Fibroblast of skin of scalp (primary cell): ENCODE measurements at regions not wholly inside any gene's neighbourhood (a gene's known extent, or its start where the extent isn't known, plus 50 kb on each side); places are given as distances from the start of the nearest gene placed in this dataset.

Source experiments
- DNase-seq: peaks from one replicate; pipeline ENCODE4 v3.0.0-alpha.2; 2013

DNA sequence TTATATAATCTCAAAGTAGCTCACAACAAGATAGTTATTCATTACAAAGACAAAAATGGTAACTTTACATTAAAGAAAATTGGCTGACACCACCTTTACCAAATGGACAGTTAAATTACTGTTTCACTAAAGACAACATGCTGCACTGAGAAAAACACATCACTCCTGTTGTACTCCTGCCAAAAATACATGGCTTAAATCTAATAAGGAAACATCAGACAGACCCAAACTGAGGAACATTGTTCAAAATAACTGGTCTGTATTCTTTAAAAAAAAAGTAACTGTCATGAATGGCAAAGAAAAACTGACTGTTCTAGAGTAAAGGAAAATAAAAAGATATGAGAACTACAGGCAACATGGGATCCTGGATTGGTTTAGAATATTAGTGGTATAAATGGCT is 151.3 kb upstream of the DCN start:
- DNase-seq: no peak

DNA sequence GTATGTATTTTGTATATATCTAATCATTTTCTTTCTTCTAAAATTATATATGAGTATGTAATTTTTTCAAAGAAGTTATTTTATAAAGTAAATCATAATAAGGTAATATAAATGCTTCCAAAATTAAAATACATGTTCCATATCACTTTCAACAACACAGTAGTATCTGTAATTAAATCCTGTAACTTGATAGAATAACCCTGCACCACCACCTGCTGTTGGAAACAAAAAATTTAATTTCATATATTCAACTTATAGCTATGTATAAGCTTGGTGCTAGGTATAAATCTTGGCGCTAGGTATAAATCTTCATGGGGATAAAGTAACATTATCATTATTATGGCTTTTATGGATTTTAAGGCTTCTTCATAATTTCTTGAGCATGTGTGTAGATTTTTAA is 149.7 kb upstream of the DCN start:
- DNase-seq: peak; percentile 39

DNA sequence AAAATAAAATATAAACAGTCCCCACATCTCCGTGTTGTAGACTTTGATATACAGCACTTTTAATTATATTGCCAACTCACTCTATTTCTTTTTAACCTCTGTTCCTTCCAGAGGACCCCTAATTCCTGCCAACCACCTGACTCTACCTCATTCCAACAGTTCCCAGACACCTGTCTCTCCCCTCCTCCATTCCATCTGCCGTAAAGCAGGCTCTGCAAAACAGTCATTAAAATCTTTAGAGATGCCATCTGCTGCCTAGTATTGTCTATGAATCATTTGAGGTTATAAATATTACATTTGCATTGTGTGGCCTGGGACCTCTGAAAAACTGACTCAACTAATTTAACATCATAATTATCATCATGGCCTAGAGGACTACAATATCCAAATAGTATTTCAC is 148.8 kb upstream of the DCN start:
- no peak for DNase-seq

DNA sequence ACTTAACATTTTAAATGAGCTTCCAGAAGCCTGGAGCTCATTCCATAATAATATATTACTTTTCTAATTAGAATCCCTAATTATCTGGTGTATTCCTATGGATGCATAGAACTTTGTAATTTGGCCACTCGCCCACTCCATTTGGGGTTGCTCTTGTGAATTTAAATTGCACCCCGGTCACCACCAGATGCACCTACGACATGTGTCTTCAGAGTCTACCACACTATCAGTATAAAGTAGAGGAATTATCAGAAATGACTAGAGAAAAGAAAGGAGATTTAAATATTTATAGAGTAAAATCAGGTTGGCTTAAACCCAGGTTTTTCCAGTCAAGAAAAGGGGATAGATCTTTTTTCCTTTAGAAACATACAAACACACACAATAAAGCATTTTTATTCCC is 145.8 kb upstream of the DCN start:
- no peak for DNase-seq

DNA sequence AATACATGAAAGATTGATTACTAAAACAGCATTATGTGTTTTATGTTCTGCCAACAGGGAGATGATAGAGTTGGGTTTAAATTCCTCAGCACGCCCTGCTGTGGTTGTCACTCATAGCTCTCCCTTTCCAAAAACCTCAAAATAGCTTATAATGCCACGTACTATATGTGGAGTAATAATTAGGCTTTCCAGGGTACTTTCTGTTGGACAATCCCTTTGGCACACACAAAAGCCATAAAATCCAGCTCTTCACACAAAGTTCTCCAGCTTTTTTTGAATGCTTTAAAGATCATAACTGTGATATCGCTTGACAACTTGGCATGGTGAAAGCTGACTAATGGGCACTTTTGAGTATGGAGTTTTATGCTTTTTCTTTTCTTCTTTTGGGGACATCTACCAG is 145.3 kb upstream of the DCN start:
- peak; percentile 78 for DNase-seq

DNA sequence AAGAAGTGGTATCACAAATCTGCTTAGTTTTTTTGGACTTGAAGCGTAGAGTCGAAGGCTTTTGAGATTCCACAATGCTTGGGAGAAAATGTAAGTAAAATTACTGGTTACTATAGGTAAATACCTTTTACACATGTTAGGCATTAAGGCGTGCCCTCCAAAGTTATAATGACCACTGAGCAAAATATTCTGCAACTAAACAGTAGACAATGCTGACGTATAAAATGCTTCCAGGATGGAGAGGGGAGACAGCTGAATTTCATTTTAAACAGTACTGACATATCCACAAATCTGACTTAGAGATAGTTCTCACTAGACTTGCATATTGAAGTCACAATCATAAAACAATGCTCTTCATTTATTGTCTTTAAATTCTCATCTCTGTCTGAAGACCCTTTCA is 144.5 kb upstream of the DCN start:
- DNase-seq: peak; percentile 77

DNA sequence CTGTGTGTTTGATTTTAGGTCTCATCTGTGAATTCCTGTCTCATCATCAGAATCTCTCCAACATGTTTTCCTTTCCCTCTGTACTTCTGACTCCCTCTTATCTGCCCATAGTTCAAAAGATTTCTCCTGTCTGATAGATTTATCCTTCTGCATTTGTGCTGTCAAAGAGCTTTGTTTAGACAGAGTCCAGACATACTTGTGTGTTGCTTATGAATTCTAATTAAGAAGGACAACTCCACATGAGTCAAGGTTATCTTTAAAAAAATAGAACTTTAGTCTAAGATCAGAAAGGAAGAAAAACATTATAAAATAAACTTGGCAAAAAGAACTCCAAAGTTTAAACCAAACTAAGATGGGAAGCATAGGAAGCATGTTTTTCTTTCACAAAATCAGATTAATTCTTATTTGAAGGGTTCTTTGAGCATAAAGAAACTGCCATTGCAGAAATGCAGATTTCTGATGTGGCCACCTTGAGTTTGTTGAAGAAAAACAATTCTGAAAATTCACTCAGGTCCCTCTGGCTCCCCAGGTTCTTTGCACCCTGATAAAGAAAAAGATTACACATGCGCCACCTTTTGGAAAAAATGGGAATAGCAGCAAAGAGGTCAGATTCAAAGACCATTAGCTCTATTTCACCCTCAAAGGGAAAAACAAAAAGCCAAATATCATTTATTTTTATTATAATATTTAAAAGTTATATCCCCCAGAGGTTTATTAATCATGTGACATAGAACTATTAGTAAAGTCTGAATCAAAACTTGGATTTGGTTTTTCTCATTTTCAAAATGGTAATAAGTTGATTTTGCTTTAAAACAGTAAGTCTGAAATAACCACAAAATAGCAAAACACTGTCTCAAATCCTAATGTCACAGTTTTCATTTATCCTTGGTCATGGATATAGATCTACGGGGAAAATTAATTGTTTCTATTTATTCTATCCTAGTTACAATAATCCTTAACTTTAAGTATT is 143.7 kb upstream of the DCN start:
- DNase-seq: peak; percentile 79

DNA sequence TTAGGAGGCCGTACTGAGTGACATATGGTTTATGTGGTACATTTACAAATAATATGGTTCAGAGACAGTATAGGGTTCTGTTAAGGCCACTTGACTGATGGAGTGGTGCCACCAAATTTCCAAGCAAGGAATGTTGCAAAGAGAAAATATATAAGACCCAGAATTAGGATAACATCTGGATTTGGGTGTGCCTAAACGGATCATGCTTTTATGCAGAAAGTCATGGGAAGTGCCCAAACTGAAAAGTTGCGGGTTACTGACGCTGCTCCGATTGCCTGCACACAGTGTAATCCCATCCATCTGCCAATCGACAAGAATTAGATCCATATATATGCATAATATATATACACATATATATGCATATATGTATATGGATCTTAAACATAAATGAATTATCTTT is 138.4 kb upstream of the DCN start:
- no peak for DNase-seq

DNA sequence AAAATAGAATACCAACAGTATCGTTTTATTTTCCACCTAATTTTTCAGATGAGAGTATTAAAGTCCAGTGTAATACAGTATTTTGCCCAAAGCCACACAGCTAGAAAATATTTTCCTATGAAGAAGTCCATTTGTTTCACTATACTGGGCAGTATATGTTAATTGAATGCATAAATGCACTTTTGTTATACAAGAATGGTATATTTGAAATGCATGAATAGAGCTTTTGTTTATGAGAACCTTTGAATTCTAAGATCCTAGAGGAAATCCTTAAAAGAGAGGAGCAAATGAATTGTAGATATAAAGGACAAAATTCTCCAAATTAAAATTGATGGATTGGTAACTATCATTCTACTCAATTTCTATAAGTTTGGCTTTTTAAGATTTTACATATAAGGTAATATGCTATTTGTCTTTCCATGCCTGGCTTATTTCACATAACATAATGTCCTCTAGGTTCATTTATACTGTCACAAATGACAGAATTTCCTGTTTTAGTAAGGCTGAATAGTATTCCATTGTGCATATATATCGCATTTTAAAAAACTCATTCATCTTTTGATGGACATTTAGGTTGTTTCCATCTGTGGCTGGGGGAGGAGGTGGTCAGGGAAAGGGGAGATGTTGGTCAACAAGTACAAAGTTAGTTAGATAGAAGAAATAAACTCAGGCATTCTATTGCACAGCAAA is 136.6 kb upstream of the DCN start:
- DNase-seq: no peak

DNA sequence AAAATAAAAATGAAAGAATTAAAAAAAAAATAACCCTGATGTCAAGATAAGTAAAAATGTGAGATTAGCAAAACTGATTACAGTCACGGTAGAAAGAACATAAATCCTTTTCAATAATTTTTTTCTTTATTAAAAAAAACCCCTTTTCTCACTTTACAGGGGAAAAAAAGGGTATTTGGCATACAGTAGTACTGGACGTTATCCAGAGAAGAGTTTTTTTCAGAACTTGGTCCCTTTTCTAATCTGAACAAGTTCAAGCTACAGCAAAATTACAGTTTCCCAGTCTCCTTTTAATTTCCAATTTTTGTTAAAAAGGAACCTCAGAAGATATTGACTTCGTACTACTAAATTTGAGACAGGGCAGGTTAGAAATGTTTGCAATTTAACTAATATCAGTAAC is 134.7 kb upstream of the DCN start:
- no peak for DNase-seq

DNA sequence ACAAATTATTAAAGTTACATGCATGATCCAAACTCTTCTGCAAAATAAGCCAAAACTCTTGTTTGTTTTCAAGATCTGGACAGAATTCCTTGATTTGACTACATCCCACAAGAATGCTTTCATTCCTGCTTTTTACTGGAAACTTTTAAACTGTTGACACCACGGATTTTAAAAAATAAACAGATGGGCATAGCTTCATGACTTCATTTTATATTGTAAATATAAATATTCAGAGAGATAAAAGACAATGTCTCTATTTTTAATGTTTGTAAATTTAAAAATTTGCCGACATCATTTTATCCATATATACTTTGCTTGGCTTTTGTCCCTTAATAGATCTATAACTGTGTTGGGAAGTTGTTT is 134.3 kb upstream of the DCN start:
- peak; percentile 55 for DNase-seq

DNA sequence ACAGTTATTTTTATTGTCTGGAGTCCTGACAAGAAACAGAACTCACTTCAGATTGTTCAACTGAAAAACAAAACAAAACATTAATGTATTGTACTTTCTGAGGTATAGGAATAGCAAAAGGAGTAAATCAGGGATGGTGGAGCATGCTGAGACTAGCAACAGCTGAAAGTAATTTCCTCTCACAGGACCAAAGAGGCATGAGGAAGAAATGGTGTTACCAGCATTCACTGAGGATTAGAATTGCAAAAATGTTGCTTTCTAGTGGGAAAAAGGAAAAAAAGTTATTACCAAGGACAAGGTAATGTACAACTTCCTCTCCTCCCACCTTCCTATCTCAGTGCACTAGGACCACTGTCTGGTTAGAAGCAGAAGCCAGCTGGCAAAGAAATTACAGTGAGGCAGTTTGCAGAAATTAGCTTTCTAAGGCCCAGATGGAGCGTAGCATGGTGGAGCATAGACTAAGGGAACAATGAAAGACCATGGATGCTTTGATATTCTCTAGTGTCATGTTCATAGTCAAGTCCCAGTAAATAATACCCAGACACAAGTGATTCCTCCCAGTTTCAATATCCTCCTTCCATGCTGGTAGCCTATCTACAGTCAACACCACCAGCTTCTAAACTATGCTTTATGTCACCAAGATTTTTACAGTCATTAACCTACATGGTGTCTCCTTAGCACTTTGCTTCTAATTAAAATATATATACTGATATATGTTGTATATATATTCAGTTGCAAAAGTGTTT is 133.7 kb upstream of the DCN start:
- peak; percentile 14 for DNase-seq

DNA sequence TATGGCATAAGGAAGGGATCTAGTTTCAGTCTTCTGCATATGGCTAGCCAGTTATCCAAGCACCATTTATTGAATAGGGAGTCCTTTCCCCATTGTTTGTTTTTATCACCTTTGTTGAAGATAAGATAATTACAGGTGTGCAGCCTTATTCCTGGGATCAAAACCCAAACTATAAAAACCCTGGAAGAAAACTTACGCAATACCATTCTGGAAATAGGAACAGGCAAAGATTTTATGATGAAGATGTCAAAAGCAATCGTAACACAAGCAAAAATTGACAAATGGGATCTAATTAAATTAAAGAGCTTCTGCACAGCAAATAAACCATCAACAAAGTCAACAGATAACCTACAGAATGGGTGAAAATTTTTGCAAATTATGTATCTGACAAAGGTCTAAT is 128.5 kb upstream of the DCN start:
- DNase-seq: no peak

DNA sequence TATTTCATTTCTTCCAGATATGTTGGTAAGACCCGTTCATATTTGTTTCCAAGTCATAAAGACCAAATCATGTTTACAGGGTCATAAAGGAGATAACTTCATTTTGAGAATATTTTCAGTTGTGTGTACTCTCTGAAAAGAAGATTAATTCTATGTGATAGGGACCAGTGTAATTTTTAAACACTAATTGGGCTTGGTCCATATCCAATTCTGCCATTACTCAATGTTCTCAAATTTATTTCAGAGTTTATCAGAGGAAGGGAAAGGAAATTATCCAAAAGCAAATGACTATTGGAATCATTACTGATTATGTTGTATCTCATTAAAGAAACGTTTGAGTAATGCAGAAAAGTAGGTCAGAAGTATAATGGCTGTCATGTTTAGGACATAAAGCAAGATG is 126.8 kb upstream of the DCN start:
- DNase-seq: no peak

DNA sequence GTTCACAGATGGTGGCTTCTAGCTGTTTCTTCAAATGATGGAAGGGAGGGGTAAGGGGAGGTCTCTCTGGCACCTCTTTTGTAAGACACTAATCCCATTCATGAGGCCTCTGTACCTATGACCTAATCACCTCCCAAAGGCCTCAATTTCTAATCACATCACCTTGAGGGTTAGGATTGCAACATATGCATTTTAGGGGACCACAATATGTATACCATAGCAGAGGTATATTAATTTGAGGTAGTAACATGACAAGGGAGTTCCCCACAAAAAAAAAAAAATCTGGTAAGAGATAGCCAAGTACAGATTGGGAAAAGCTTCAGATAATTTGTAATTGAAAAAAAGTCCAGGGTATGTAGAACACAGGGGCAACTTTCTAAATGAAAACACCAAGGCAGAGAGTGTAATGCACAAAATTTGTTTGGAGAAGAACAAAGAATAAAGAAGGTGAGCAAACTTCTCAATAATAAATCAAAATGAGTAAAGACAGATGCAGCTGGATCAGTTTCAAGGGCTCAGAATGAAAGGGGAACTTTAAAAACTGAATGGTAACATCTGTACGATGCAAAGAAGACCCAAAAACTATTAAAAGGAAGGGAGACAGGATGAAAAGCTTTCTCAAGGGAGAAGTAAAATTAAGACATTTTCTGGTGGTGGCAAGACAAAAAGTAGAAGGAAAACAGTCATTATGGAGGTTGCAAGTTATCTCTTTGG is 125.5 kb upstream of the DCN start:
- DNase-seq: no peak

DNA sequence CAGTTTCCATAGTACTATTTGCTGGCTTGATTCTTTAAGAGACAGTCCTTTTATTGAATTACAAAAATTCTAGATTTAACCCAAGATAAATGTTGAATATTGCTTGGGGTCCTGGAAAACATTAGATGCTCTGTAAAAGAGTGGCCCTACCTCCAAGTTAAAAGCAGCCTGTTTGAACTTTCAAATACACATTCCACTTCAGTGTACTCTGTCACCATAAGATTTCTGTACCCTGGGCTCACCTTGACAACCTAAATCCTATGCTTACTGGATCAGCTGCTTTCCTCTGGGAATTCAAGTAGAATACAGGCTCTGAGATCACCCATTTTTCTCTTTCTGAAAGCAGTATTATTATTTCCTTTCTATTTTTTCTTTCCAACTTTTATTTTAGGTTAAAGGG is 107.7 kb upstream of the DCN start:
- no peak for DNase-seq

DNA sequence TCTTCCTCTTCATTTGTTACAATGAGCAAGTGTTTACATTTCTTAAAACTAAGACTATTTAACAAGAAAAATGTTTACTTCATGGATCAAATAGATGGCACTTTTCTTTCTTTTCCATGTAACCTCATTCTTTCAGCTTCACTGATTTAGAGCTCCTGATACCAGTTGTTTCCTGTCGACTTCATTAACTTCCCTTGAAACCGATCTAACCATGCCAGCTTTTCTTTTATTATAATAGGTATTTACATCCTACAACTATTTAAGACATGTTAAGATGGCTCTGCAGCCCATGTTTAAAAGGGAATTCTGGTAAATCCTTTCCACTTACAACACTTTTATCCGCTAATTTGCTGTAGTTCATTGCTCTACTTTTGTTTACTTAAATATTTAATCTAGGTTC is 107.3 kb upstream of the DCN start:
- DNase-seq: no peak

DNA sequence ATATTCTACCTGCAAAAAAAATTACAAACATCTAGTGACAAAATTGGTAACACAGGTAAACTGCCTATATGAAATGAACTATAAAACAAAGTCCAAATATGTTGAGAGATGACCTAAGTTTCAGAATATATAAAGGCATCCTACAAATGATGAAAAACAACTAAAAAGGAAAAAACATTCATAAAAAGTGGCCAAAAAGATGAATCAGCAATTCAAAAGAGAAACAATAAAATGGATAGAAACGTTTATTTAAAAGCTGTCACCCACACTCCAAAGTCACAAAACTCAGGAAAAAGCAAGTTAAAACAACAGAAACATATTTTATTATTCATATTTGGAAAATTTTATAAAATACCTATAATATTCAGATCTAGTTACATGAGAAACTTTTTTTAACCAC is 106.5 kb upstream of the DCN start:
- no peak for DNase-seq

DNA sequence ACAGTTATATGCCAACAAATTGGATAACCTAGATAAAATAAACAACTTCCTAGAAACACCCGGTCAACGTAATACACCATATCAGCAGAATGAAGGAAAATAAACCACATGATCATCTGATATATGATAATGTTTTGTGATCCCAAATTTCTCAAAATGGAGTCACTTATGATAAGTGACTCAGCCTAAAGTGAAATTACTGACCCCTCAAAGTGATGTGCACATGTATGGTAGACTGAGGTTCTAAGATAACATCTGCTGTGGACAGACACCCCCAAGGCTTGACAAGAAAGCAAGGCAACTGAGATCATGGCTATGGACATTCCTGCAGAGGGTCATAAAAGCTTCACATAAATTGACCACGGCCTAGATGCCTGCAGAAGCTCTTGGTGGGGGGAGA is 105.1 kb upstream of the DCN start:
- no peak for DNase-seq

DNA sequence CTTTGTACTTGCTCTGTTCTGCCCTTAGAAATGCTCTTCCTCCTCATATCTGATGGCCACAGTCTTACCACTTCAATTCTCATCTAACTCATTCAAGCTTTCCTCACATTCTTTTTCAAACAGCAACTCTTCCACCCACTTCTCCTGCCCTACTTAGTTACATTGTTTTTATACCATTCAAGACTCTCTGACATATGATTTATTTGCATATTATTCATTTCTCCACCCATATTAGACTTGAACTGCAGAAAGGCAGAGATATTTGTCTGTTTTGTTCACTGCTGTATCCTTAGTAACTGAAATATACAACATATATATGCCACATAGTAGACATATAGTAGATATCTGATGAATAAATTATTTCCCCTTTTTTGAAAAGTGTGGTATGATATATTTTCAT is 95.5 kb upstream of the DCN start:
- no peak for DNase-seq

DNA sequence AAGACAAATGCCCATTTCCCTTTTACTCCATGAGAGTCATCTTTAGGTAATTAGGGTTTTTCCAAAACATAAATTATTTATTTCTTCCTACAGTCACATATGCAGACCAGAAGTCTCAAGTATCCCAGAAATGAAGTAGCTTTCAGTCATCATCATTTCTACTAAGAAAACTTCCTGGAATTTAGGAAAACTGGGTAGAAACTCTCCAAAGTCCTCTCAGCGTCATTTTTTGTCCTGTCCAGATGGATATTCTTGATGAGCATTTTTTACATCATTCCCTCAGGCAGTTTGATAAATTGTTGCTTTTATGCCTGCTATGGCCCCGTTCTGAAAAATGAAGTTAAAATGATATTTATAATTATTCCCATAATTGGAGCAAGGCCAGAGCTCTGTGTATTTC is 93.9 kb upstream of the DCN start:
- peak; percentile 27 for DNase-seq

DNA sequence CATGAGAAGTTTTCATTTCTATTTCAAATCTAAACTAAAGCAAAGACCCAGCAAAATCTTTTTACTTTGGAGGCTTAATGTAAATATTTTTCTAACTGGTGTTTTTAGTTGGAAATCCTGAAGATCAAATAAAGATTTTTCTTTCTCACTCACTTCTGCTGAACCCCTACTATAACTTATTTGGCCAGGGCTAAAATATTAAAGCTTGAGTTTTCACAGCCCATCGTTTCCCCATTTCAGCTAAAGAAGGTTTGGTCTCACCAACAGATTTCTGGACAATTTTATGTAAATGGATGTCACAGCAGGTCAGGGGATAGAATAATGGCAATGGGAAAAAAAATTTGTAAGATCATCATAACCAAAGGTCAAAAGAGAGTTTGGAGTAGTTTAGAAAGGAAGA is 92.7 kb upstream of the DCN start:
- DNase-seq: no peak

DNA sequence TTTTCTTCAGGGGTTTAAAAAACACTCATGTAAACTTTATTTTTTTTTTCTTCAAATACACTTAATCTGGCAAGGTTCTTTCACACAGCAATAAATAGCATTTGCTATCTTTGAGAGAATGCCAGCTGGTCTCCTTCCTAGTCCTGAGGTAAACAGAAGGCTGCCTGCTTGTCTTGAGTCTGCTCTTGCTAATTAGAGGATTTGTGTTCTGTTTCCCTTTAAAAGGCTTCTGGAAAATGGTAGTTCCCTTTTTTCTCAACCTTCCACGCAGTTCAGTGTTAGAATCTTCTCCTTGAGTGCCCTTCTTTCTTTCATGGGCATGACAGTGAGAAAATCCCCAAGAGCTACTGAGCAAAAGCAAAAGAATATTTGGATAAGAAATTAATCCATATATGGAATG is 92.3 kb upstream of the DCN start:
- peak; percentile 46 for DNase-seq
